ENCODE measurements at regions not wholly inside any gene's neighbourhood (a gene's known extent, or its start where the extent isn't known, plus 50 kb on each side); places are given as distances from the start of the nearest gene placed in this dataset.

DNA sequence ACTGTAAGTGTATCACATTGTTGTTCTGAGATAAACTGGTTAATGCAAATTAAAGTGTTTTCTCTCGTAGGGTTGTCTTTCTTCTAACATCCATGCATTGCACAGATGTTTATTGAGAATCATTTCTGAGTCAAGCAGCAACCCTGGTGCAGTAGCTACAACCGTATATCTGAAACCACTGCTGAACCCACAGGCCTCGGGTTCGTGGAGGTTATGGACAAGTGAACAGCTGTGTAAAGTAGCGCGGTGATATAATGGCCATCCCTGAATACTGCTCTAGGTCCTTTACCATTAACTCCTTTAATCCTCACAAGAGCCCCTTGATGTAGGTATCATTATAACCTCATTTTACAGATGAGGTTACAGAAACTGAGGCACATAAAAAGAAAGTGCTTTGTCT lies 486.1 kb upstream of the TMEM132C start:
- TF ChIP-seq, protein P1, sequence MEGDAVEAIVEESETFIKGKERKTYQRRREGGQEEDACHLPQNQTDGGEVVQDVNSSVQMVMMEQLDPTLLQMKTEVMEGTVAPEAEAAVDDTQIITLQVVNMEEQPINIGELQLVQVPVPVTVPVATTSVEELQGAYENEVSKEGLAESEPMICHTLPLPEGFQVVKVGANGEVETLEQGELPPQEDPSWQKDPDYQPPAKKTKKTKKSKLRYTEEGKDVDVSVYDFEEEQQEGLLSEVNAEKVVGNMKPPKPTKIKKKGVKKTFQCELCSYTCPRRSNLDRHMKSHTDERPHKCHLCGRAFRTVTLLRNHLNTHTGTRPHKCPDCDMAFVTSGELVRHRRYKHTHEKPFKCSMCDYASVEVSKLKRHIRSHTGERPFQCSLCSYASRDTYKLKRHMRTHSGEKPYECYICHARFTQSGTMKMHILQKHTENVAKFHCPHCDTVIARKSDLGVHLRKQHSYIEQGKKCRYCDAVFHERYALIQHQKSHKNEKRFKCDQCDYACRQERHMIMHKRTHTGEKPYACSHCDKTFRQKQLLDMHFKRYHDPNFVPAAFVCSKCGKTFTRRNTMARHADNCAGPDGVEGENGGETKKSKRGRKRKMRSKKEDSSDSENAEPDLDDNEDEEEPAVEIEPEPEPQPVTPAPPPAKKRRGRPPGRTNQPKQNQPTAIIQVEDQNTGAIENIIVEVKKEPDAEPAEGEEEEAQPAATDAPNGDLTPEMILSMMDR (IDR thresholded peaks at IDR 0.05; ENCODE audit: low read depth, low read length), result no peak
- no peaks in the 10 kb centered on the region for H3K27me3 ChIP-seq (ENCODE audit: control insufficient read depth, insufficient read depth, low read length)
- peaks cover 27% of the 10 kb centered on the region for H3K9me3 ChIP-seq (ENCODE audit: control insufficient read depth, insufficient read depth, low read length)
- H3K4me3 ChIP-seq (ENCODE audit: low read depth, low read length), result no peak overlapping the region
- POLR2A ChIA-PET, result no interaction called here
- no peak for DNase-seq (ENCODE audit: low read depth, low spot score)
- no peak overlapping the region for H3K27ac ChIP-seq (ENCODE audit: low read depth, low read length)
- CTCF ChIA-PET, result no interaction called here

DNA sequence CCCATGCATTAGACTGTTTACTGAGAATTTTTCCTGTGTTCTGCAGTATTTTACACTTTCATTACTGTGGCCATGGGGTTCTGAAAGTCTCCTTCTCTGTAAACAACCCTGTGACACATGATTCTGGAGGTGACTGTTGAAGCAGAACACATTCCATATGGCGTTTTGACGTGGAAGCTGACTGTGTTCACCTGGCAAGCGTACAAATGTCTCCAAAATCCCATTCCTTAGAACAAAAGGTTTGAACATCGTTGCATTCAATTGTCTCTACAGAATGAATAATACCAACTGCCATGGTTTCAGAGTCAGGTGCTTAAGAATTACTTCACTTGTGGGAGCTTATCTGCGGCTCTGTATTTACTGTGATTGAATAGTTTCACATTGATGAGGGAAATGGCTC lies 485.6 kb upstream of the TMEM132C start:
- ChIA-PET CTCF (no interaction called here), POLR2A (no interaction called here)
- TF ChIP-seq, protein P1 (IDR thresholded peaks at IDR 0.05; ENCODE audit: low read depth, low read length), result no peak
- Histone ChIP-seq H3K27me3 (ENCODE audit: control insufficient read depth, insufficient read depth, low read length) (no peaks in the 10 kb centered on the region), H3K27ac (ENCODE audit: low read depth, low read length) (no peak overlapping the region), H3K9me3 (ENCODE audit: control insufficient read depth, insufficient read depth, low read length) (peaks cover 28% of the 10 kb centered on the region), H3K4me3 (ENCODE audit: low read depth, low read length) (no peak overlapping the region)
- DNase-seq (ENCODE audit: low read depth, low spot score), result no peak

DNA sequence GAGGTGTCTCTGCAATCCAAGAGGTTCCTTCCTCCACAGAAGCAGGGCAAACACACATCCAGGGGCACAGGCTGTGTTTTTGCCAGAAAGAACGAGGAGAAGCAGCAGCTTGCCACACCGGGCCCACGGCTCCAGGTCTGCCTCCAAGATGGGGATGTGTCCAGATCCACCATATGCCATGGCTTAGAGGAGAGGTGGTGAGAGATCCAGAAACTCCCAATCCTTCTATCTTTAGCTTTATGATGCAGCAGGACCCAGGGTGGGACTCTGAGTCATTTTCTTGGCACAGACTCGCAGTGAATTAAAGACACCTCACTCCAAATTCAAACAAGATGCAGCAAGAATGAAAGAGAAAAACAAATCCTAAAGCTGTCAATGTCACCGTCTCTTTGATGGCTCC lies 481.4 kb upstream of the TMEM132C start:
- TF ChIP-seq, protein P1 (IDR thresholded peaks at IDR 0.05; ENCODE audit: low read depth, low read length), result no peak
- ChIA-PET POLR2A (no interaction called here), CTCF (no interaction called here)
- no peak for DNase-seq (ENCODE audit: low read depth, low spot score)
- Histone ChIP-seq H3K27ac (ENCODE audit: low read depth, low read length) (no peak overlapping the region), H3K9me3 (ENCODE audit: control insufficient read depth, insufficient read depth, low read length) (peaks cover 45% of the 10 kb centered on the region), H3K27me3 (ENCODE audit: control insufficient read depth, insufficient read depth, low read length) (no peaks in the 10 kb centered on the region), H3K4me3 (ENCODE audit: low read depth, low read length) (no peak overlapping the region)

DNA sequence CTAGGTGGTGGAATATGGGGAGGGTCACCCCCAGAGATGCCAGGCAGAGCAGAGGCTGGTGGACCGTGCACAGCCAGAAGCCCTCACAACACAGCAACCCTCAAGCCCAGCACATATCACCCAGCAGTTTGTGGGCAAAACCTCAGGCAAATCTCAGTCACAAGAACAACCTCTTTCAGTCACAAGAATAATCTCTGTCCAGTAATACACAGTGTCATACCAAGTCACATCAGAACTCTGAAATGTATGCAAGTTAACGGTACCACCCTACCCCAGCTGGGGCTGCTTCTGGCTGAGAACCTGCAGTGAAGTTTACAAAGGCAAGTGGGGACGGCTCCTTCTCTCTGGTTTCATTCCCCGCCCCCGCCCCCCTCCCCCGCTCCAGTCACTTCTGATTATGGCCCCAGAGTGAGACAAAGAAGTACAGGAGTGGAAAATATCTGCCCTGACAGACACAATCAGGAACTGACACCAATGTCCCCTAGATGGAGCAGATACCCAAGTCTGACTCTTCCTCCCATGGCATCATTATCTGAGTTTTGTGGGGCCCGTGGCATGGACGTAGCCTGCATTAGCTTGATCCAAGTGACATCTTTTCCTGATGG lies 480.9 kb upstream of the TMEM132C start:
- ChIA-PET CTCF (no interaction called here), POLR2A (no interaction called here)
- Histone ChIP-seq H3K9me3 (ENCODE audit: control insufficient read depth, insufficient read depth, low read length) (peaks cover 45% of the 10 kb centered on the region), H3K27ac (ENCODE audit: low read depth, low read length) (no peak overlapping the region), H3K4me3 (ENCODE audit: low read depth, low read length) (no peak overlapping the region), H3K27me3 (ENCODE audit: control insufficient read depth, insufficient read depth, low read length) (no peaks in the 10 kb centered on the region)
- TF ChIP-seq, protein P1 (IDR thresholded peaks at IDR 0.05; ENCODE audit: low read depth, low read length), result no peak
- no peak for DNase-seq (ENCODE audit: low read depth, low spot score)

DNA sequence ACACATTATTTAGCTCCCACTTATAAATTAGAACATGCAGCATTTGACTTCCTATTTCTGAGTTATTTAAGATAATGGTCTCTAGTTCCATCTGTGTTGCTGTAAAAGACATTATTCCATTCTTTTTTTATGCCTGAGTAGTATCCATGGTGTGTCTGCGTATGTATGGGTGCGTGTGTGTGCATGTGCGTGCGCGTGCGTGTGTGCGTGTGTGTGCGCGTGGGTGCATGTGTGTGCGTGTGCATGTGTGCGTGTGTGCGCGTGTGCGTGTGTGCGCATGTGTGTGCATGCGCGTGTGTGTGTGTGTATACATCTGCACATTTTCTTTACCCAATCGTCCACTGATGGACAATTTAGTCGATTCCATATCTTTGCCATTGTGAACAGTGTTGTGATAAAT lies 479.4 kb upstream of the TMEM132C start:
- TF ChIP-seq, protein P1 (IDR thresholded peaks at IDR 0.05; ENCODE audit: low read depth, low read length), result no peak
- ChIA-PET CTCF (no interaction called here), POLR2A (no interaction called here)
- no peak for DNase-seq (ENCODE audit: low read depth, low spot score)
- H3K27me3 ChIP-seq (ENCODE audit: control insufficient read depth, insufficient read depth, low read length), result no peaks in the 10 kb centered on the region
- no peak overlapping the region for H3K27ac ChIP-seq (ENCODE audit: low read depth, low read length)
- no peak overlapping the region for H3K4me3 ChIP-seq (ENCODE audit: low read depth, low read length)
- H3K9me3 ChIP-seq (ENCODE audit: control insufficient read depth, insufficient read depth, low read length), result peaks cover 45% of the 10 kb centered on the region
